ENCODE measurements at regions not wholly inside any gene's neighbourhood (a gene's known extent, or its start where the extent isn't known, plus 50 kb on each side); places are given as distances from the start of the nearest gene placed in this dataset.

DNA sequence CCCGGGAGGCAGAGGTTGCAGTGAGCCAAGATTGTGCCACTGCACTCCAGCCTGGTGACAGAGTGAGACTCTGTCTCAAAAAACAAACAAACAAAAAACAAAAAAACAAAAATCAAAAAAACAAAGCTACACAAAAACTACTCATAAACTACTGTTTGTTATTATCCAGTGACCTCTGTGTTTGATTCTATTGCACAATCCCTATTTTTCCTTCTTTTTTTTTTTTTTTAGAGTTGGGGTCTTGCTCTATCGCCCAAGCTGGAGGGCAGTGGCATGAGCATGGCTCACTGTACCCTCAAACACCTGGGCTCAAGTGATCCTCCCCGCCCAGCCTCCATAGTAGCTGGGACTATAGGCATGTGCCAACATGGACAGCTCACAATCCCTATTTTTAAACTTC is 92.7 kb downstream of the FAM217A start:
- no peak for TF ChIP-seq EZH2 (IDR thresholded peaks at IDR 0.05; ENCODE audit: borderline replicate concordance, insufficient read depth, low read depth, low read length, poor library complexity, severe bottlenecking)
- TF ChIP-seq, protein P1, sequence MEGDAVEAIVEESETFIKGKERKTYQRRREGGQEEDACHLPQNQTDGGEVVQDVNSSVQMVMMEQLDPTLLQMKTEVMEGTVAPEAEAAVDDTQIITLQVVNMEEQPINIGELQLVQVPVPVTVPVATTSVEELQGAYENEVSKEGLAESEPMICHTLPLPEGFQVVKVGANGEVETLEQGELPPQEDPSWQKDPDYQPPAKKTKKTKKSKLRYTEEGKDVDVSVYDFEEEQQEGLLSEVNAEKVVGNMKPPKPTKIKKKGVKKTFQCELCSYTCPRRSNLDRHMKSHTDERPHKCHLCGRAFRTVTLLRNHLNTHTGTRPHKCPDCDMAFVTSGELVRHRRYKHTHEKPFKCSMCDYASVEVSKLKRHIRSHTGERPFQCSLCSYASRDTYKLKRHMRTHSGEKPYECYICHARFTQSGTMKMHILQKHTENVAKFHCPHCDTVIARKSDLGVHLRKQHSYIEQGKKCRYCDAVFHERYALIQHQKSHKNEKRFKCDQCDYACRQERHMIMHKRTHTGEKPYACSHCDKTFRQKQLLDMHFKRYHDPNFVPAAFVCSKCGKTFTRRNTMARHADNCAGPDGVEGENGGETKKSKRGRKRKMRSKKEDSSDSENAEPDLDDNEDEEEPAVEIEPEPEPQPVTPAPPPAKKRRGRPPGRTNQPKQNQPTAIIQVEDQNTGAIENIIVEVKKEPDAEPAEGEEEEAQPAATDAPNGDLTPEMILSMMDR (IDR thresholded peaks at IDR 0.05), result no peak

Data from B cell (primary cell).